NCI-H187 treated with DMSO at 0.1 percent for 48 hours (cell line): ENCODE measurements at regions not wholly inside any gene's neighbourhood (a gene's known extent, or its start where the extent isn't known, plus 50 kb on each side); places are given as distances from the start of the nearest gene placed in this dataset.
A peak's percentile ranks its signal among the peaks of the same experiment; 100 is the strongest.

Experiments used
- DNase-seq: peaks from one replicate; lab custom pipeline; 2025; lab: John Stamatoyannopoulos, UW

DNA sequence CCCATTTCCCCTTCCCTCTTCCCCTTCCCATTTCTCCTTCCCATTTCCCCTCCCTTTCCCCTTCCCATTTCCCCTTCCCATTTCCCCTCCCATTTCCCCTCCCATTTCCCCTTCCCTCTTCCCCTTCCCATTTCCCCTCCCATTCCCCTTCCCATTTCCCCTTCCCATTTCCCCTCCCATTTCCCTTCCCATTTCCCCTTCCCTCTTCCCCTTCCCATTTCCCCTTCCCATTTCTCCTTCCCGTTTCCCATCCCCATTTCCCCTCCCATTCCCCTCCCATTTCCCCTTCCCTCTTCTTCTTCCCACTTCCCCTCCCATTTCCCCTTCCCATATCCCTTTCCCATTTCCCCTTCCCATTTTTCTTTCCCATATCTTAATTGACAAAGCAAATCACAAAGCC, 109.0 kb downstream of the OLFM1 start:
- no peak for DNase-seq

DNA sequence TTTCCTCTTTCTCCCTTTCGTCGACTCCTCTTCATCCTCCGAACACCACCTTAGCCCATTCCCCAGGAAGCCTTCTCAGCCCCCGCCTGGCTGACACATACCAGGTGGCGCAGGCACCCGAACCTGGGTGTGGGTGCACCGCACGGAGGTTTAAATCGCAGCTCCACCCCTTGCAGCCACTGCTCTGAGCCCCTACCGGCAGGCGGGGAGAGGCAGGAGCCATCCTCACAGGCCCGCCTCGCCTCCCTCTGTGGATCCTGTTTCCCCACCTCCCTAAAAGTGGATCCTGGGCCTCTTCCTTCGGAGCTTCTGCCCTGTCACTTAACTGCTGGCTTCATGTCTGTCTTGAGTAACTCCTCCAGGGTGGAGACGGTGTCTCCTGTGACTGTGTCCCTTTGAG, 110.7 kb downstream of the OLFM1 start:
- no peak for DNase-seq

DNA sequence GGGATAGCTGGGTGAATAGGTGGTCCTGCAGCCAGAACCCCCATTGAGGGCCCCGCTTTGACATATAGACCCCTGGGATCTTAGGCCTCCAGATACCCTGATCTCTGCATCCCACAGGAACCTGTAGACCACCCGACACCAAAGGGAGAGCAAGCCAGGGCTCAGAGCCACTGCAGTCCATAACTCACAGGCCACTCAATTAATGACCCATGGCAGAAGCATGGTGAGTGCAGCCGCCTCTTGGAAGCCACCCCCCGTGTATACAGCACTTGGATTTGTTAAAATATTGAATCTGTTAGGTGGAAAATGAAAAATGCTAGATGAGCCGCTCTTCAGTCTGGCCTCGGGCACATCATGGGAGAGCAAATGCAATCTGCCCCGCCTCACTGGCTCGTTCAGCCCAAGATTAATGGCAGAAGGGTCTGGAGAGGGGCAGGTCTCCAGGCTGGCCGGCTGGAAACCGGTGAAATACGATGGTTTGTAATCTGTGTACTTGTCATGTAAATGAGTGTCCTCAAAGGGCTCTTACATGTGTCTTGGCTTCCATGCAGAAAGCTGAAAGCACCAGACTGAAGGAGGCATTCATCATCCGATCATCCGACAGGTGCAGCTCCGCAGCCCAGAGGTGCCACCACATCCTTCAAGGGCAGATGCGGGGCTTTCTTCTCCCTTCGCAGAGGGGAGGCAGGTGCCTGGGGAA, 111.3 kb downstream of the OLFM1 start:
- DNase-seq: peak; percentile 47

DNA sequence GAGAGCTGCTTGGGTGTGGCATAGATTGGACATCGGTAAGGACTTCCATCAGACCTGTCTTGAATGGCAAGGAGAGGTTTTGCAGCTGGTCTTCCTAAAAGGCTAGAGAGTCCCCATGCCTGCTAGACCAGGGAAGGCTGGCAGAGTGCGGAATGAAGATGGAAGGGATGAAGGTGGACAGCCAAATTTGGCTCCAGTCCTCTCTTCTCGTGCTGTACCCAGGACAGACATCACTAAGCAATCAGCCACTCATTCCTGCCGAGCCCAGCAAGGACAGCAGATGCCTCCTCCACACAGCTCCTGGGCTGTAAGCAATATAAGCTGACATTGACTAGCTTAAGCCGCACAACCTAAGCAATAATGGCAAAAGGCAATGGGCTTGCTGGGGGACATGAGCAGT, 112.0 kb downstream of the OLFM1 start:
- no peak for DNase-seq

DNA sequence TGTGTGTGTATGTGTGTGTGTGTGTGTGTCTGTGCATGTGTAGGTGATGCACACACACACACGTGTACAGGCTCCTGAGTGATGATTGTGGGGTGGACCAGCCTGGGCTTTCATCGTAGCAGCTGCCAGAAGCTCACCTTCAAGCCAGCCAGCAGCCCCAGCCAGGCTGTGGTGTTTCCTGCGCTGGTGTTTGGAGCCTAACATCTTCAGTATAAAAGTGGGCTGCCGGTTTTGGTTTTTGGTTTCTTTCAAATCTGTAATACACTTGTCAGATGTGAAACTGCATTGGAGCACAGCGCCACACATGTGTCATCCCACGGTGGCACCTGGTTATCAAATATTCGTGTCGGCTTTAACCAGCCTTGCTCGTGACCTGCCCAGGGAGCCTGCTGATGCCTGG, 114.2 kb downstream of the OLFM1 start:
- DNase-seq: no peak

DNA sequence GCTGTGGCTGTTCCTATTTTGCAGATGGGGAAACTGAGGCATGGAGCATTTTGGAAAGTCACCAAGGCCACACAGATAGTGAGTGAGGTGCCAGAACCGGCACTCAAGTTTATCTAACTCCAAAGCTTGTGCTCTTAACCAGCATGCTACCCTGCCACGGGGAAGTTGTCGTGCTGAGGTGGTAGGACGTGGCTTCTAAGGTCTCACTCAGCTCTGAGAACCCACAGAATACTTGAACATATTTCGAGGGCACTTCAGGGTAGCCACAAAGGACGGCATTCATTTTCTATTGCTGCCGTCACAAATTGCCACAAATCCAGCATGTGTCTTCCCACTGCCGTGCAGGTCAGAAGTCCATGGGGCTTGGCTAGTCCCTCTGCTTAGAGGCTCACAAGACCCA, 116.7 kb downstream of the OLFM1 start:
- no peak for DNase-seq

DNA sequence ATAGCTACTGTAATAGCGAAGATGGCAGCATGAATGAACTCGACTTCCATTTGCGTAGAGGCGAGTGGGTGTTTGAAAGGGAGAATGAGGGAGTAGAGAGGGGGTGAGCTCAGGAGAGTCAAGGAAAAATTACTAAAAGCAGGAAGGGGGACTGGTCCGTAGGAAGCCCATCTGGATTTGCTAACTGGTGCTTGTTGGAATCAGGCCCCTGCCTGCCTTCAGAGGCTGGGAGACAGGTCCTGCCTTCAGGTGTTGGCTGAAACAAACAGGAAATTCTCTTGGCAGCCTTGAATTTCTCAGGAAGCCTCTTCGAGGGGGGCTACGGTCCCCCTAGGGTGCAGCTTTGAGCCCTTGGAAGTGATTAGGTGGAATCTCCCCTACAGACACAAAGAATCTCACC, 121.7 kb downstream of the OLFM1 start:
- DNase-seq: no peak

DNA sequence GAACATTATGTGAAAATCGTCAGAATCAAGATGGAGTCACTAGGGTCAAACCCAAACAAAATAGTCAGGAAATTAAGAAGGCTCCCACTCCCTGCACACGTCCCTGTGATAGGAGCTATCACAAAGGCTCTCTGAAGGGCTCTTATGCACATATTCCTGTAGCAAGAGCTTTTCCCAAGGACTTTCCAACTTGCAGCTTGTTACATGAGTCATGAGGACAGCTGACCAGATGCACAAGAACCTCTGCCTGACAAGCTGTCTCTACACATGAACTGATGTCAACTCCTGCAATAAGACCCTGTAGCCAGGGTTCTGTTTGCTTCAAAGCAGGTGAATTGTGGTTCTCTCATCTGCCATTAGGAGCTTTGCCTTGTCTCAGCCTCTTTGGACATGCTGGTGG, 122.4 kb downstream of the OLFM1 start:
- no peak for DNase-seq

DNA sequence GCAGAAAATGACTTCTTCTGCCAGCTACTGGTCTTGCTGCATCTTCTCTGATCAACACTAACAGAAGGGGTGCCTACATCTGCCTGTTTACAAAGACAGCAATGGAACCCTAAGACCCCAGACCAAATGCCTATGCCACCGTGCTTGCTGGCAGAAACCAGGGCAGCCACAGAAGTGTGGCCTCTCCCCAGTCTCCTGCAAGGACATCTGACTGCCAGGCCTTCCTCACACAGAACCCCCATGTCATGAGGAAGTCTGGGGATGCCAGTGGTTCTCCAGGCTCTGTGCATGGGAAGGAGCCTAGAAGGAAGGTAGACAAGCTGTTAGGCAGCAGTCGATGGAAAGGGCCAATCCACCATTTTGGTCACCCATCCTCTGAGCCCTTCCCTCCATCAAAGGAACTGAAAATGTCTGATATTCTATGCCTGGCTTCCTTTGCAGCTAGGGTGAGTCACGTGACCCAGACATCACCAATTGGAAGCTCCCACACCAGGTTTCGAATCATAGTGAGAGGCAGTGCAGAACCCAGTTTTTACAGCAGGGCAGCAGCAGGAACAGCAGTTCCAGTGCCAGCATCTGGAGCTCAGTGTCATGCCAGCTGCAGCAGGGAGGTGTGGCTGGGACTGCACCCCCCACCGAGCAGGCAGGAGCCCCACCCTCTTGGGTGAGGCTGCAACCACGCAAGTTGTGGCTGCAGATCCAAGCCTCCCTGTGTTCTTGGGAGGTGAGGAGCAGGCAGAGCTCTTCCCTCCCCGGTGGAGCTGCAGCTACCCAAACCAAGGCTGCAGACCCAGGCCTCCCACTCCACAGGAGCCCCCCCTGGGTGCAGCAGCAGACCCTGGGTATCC, 123.4 kb downstream of the OLFM1 start:
- no peak for DNase-seq

DNA sequence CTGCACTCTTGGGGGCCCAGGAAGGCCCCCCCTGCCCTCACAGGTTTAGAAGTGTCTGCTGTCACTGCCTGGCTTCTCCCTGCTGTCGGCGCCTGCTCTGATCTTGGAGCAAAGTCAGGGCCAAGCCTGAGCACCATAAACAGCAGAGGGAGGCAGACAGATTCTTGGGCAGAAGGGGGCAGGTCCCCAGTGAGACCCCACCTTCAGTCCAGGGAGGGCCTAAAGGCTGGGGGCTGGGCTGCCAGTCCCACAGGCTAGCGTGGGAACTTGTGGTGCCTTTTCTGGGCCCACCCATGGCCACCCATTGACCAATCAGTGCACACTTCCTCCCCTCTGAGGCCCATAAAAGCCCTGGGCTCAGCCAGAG, 124.0 kb downstream of the OLFM1 start:
- no peak for DNase-seq

DNA sequence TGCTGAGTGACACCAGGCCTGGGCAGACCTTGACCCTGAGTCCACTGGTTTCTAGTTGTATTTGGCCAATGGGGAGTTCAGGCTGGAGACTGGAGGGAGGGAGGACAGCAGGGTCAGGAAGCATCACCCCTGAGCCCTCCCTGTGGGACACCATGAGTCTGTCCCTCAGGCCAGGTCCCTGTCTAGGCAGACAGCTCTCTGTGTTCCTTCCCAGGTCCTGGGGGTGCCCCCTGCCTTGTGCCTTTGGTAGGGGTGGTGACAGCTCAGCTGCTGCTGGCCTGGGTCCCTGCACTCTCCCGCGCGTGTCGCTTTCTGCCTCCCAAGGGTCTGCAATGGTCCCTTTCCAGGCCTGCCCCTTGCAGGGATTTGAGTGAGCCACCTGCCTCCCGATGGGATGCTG, 125.5 kb downstream of the OLFM1 start:
- no peak for DNase-seq

DNA sequence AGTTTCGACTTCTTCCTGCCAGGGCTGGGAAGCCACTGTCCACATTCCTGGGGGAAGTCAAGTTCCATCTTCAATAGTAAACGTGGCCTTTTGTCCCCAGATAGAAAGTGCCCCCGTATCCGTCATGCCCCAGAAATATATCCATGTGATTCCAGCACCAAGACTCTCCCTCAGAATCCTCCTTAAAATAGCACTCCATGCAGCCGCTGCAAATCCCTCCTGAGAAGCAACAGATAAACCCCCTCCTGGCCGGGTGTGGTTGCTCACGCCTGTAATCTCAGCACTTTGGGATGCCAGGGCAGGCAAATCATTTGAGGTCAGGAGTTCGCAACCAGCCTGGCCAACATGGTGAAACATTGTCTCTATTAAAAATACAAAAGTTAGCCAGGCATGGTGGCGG, 126.1 kb downstream of the OLFM1 start:
- DNase-seq: no peak

DNA sequence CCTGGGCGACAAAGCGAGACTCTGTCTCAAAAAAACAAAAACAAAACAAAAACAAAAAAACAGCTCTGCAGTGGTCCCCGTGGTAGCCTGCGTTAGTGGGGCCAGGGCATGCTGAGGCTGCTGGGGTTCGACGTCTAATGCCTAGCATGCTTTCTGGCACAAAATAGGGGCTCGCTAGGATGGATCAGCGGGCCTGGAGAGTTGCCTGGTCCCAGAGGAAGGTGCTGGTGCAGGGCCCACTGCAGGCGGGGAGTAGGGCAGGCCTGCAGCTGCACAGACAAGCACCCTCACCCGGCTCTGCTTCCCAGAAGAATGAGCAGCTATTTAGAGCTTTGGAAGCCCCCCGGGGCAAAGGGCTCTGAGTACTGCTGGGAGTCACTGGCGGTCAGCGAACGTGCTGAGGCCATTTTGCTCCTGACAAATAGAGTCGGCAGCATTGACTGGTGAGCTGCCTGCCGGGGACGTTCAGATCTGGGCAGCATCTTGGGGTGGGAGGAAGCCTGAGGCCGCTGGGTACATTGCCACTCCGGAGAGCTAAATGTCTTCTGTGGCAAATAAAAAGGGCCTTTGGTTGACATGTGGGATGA, 126.7 kb downstream of the OLFM1 start:
- DNase-seq: no peak

DNA sequence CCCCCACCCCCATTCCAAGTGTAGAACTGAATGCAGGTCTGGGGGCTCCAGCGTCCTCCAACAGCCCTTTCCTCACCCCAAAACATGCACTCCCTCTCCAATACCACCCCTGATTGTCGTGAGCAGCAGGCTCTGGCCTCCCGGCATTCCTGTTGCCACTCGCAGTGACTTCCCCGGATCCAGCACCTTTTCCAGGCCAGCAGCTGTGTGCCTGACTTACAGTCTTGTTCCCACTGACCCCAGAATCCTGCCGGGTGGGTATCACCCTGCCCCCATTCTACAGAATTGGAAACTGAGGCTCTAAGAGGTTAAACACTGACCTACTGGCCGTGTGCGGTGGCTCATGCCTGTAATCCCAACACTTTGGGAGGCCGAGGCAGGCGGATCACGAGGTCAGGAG, 127.2 kb downstream of the OLFM1 start:
- no peak for DNase-seq

DNA sequence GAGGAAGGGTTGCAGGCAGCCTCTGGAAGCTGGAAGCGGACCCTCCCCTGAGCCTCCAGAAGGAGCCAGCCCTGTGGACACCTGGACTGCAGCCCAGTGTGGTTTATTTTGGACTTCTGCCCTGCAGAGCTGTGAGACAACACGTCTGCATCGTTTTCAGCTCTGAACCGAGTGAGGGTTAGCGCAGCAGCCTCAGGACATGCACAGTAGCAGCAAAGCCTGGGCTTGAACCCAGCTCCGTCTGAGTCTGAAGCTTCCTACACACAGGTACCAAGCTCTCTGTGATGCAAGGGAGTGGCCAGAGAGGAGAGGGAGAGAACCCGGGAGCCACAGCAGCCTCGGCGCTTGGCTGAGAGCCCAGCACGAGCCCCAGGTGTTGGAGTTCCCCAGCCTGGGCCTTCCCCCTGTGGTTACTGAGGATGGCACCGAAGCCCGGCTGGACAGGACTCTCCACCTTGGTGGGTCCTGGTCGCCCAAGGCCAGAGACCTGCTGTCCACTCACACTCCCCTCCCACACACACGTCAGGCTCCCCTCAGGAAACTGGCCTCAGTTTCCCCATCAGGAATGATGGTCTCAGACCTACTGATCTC, 128.2 kb downstream of the OLFM1 start:
- DNase-seq: no peak

DNA sequence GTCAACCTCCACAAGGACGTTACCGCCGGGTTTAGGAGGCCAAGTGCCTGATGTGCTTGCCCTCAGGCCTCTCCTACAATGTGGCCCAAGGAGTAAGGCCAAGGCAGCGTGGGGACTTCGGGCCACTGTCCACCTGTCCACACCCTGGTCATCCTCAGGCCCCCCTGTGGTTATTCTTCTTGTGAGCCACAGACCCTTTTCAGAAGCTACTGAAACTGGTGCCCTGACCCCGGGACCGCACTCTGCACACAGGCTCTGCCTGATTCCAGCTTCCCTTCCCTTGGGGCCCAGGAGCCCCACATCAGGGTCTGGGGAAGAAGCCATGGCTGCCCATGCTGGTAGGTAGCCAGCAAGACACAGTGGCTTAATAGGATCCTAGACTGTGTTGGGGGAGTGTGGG, 128.8 kb downstream of the OLFM1 start:
- no peak for DNase-seq

DNA sequence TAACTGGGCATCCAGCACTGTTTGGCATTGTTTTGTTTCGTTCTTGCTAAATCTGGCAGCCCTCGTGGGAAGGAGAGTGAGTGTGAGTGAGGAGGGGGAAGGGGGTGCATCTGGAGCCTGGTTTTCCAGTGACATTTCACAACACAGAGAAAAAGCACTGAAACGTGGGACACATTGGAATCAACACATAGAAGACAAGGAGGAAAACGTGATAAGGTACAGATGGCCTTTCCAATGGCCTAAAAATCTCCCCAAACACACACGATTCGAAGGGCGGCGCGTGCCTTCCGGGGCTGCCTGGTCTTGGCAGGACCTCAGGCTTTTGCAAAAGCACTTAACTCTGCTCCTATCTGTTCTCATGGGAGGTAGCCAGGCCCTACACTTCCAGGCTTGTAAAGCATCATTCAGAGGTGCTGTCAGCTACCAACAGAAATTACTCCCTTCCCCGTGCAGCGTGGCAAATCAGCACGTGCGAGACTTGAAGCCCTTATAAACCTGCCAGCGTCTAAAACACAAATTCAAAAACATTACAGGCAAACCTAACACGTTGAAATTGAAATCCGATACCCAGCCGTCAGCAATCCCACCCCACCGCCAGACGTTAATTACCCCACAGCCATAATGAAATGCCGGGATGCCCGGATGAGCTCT, 129.4 kb downstream of the OLFM1 start:
- DNase-seq: no peak

DNA sequence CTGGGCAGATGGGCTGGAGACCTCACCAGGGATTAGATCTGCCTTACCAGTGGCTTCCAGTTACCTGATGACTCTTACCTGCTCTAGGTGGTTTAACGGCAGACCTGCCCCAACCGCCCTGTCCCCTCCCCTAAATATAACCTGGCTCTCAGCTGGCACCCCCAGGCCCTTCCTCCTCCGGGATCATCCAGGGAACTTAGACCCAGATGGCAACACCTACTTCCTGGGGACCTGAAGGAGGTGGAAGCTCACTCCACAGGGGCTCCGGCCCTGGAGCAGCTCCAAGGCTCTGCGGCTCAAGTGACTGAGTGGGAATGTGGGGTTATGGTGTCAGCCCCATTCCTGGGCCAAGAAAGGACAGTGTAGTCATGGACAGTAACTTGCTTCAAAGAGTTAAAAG, 130.4 kb downstream of the OLFM1 start:
- no peak for DNase-seq

DNA sequence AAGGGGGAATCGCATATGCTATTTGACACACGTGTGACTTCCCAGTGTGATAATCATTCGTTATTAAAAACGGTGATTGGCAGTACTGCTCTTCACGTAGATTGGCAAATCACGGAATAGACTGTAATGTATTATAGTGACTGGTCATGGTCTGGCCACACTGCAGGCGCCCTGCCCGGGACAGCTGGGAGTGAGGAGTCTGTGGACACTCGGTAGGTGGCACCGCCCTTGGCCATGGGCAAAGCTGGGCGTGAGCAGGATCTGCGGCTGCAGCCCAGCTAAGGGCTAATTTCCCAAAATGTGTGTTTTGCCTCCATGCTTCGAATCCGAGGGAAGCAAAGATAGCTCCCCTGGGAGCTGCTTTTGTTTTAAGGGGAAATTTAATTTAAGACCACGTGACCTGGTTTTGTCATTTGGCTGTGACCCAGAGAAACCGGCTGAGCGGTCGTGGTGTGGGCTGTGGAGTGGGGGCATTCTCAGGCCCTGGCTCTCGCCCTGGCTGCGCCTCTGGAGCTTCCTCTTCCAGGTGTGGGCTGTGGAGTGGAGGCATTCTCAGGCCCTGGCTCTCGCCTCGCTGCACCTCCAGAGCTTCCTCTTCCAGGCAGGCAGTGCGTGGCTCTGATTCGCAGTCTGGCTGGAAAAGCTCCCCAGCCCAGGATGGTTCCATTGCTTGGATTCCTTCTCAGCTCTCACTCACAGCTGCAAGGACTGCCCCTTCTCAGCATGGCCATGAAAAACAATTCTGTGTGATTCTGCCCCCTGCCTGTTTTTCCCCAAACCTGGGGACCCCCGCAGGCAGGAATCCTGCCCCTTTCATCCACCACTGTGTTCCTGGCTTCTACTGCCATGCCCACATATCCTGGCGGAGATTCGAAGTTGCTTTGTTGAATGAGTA, 131.1 kb downstream of the OLFM1 start:
- DNase-seq: no peak

DNA sequence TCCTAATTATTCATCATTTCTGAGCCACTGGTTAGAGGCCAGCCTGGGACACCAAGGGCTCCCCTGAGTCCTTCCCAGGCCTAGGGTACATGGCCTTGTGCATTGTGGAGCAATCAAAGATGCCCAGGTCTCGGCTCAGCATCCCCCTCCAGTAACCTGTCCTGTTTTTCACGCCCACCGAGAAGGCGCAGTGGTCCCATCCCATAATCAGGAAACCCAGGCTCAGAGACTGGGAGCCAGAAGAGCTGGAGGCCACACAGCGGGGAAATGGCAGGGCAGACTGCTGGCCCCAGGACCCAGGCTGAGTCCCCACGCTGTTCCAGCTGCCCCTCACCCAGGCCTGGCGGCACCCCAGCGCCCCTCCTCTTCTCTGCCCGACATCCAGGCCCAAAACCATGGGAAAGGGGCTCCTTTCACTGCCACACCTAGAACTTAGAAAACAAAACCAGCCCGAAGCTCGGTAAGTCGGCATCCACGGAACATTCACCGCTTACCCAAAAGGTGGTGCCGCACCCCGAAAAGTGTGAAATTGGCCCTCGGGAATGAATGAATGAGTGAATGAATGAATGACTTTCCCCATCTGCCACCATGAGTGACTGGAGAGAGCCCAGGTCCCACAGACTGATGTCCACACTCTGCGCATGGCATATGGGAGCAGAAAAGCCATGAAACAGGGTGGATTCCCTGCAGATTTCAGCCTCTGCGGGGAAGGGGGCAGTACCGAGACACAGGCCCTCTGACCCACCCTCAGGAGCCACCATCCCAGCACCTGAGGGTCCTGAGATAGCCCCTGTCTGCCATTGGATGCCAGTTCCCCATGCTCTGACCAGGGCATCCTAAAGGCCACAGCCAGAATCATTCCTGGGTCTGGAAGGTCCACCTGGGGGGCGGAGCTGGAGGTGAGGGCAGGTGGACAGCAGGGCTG, 132.5 kb downstream of the OLFM1 start:
- no peak for DNase-seq
